GM19468 (cell line): ENCODE measurements at regions not wholly inside any gene's neighbourhood (a gene's known extent, or its start where the extent isn't known, plus 50 kb on each side); places are given as distances from the start of the nearest gene placed in this dataset.

ENCODE experiments used
- ATAC-seq: cut with Tn5 transposase; IDR thresholded peaks from one replicate; pipeline ENCODE4 v1.9.1; 2021; ENCODE audit warnings: mild to moderate bottlenecking, moderate library complexity, moderate number of reproducible peaks; ENCODE audit not compliant: unreplicated experiment; ENCODE audit errors: extremely low read depth

GRCh38 chr6:54629131-54629530 is 217.4 kb upstream of the FAM83B start:
- no peak for ATAC-seq

DNA sequence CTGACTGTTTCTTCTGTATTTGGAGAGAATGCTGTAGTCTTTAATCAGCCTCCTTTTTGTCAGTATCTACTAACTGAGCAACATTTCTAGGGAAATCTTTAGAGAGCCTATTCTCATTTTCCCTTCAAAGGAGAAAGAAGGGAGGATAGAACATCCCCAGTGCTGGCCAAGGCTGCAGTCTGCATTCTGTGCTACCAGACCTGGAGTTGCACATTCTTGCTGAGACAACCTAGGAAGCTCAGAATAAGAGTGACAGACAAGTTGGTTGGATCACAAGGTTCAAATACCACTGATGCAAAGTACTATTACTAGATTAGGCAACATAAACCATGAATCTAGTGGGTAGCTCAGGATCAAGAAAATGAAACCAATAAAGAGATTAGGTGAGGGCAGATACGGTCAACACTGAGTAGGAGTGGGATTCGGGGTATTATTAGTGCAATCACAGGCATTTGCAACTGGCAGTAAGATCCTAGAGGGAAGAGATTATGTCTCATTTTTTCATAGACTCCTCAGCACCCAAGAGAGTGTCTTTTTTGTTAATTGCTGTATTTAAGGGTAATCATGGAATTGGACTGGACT is 213.5 kb upstream of the FAM83B start:
- no peak for ATAC-seq

- ATAC-seq: no peak
Observed at GRCh38 chr6:54633601-54634000, 213.0 kb upstream of the FAM83B start.

- no peak for ATAC-seq
Observed at GRCh38 chr6:54640911-54641310, 205.7 kb upstream of the FAM83B start.

- ATAC-seq: no peak
Observed at GRCh38 chr6:54646069-54646950, 200.3 kb upstream of the FAM83B start.

DNA sequence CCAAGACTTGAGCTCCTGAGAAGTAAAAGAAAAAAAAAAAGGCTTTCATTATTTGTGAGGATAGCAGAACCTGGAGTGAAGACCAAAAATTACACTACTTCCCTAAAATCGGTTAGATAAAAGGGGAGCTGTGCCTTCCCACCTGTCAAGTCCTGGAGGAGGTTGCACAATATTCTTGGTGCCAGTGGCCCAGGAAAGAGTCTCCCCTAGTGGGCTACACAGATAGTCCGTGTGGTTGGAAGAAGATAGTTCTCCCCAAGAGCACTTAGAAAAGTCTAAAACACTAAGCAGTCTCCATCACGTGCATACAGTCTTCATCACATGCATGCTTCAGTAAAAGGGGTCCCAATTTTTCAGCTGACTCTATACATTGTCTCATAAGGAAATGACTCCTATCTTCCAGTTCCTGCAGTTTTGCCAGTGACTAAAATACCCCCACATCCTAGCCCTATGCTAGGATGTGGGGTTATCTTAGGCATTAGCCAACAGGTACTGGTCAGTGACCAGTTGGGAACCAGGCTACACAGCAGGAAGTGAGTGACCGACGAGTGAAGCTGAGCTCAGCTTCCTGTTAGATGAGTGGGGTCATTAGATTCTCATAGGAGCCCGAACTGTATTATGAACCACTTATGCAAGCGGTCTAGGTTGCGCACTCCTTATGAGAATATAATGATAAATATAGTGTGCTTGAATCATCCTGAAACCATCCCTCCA is 199.5 kb upstream of the FAM83B start:
- ATAC-seq: no peak

DNA sequence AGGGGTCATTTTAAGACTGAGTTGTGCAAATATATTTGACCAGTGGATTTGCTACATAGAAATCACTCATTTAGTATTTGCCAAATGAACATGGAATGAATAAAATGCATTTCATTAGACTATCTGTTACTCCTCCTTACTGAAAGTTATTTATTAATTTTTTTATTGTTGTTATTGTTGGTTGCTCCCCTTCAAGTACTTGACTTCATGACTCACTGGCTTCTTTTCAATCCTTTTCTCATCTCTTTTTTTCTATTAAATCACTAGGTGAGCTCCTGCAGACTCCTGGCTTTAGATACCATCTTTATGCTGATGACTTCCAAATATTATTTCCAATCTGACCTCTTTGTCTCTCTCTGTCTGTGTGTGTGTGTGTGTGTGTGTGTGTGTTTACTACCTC is 192.2 kb upstream of the FAM83B start:
- no peak for ATAC-seq

DNA sequence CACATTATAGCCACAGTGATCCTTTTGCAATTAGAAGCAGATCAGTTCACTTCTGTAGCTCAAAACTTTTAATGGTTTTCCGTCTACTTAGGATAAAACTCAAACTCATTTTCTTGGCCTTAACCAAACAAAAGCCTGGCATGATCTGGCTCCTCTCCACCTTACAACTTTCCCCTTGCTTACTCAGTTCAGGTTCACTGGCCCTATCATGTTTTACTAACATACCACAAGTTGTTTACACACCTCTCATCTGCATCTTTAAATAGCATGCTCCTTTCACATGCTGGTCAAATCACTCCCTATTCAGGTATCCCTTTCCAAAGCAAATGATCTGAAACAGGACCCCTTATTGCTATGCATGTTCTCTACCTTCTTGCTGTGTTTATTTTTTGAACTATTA is 191.4 kb upstream of the FAM83B start:
- ATAC-seq: no peak

- ATAC-seq: no peak
Observed at GRCh38 chr6:54665278-54665677, 181.3 kb upstream of the FAM83B start.

DNA sequence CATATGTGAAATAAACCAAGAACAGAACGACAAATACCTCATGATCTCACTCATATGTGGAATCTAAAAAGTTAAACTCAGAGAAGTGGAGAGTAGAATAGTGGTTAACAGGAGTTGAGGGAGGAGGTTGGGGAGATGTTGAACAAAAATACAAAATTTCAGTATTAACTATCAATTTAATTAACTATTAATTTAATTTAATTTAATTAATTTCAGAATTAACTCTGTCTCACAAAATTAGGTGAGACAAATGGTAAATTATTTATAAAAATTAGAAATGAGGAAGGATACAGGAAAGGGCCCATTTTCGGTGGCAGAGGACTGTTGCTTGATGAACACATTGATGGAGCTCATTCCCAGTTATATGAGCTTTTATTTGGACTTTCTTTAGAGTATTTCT is 166.0 kb upstream of the FAM83B start:
- no peak for ATAC-seq

DNA sequence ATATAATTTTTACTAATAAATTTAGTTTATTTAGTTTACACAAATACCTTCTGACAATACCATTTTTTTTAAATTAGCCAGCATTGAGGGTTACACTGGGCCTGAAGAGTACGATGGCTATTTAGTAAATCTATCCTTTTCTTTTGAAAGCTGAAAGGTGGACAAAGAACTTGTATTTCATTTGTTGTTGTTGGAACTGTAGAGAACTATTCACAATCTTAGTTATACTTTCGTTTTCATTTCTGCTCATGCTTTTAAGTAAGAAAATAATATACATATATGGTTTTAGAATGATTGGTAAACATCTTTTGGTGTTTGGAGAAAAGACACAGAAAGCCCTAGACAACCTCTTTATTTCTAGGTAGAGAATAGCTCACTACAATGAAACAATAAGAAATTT is 165.3 kb upstream of the FAM83B start:
- ATAC-seq: no peak

GRCh38 chr6:54681987-54682386 is 164.6 kb upstream of the FAM83B start:
- ATAC-seq: no peak

GRCh38 chr6:54689620-54690019 is 157.0 kb upstream of the FAM83B start:
- no peak for ATAC-seq

GRCh38 chr6:54690596-54690995 is 156.0 kb upstream of the FAM83B start:
- ATAC-seq: no peak

GRCh38 chr6:54694928-54695532 is 151.5 kb upstream of the FAM83B start:
- no peak for ATAC-seq

GRCh38 chr6:54695815-54696214 is 150.8 kb upstream of the FAM83B start:
- no peak for ATAC-seq

- no peak for ATAC-seq
Observed at GRCh38 chr6:54697424-54697823, 149.1 kb upstream of the FAM83B start.

DNA sequence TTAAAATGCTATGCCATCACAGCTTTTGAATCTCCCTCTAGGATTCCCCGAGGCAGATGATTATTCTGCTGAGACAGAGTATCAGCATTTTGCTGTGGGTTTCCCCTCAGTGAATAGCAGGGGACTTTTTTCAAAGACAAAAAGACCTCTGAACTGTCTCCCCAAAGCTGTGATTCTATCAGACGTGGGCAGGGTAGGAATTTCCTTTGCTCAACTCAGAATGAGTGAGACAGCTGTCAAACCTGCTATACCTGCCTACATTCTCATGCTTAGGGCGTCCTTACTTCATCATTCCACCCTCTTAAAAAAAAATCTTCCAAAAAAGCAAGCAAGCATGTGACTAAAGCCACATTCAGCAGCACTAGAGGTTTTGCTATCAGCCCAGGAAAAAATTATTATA is 147.6 kb upstream of the FAM83B start:
- ATAC-seq: peak; percentile 36

GRCh38 chr6:54700158-54700557 is 146.4 kb upstream of the FAM83B start:
- ATAC-seq: no peak

GRCh38 chr6:54702772-54703171 is 143.8 kb upstream of the FAM83B start:
- ATAC-seq: no peak

DNA sequence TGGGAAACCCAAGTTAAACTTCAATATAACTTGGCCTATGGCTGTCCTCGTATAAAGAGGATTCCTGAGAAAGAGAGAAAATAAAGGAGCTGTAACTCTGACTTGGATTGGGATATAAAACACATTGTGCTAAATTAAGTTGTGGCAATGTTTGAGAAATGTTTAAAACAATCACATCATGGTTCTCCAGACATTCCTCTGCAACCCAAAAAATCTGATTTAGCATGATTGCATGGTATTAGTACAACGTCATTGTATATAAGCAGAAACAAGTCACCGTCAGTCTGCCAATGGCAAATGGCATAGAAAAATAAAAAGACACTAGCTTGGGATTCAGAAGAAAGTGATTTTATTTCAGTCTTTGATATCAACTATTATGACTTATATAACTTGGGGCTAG is 140.2 kb upstream of the FAM83B start:
- no peak for ATAC-seq
